Endothelial cell of hepatic sinusoid (primary cell): ENCODE measurements at regions not wholly inside any gene's neighbourhood (a gene's known extent, or its start where the extent isn't known, plus 50 kb on each side); places are given as distances from the start of the nearest gene placed in this dataset.
"Not testable (repeated sequence)": the region's sequence is repeated elsewhere in the genome, so short reads cannot be mapped to it uniquely, and the experiment has no call there.

Experiments
- in situ Hi-C: cut with HindIII; loops from 2 replicates; pipeline ENCODE4 v1.10.0; 2017; ENCODE audit warnings: low sequenced_read_pairs

DNA sequence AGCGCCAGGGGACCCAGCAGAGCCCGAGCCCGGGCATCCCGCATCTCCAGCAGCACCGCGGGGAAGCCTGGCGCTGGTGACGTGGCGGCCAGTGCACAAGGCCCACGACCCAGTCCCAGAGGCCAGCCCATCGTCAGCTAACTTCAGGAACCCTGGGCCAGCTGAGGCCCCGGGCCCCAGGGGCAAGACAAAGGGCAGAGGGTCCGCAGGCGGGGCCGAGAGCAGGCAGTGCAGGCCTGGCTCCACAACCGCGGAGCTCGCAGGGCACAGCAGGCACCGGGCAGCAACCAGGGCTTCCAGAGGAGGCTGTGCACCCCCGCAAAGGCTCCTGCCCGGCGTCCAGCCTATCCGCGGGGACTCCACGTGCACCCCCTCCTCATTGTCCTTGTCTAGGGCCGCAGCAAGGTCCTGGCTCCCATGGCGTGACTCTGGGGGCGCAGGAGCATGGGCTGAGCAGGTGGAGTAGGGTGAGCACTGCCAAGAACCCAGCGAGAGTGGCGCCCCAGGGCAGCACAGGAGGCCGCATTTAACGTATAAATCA lies 352.5 kb downstream of the KCNJ18 start:
- in situ Hi-C loops = not testable (repeated sequence)

GRCh38 chr17:22047521-22047920 lies 355.2 kb downstream of the KCNJ18 start:
- in situ Hi-C loops = not testable (repeated sequence)

GRCh38 chr17:22048226-22048625 lies 355.9 kb downstream of the KCNJ18 start:
- in situ Hi-C loops = not testable (repeated sequence)

- in situ Hi-C loops = not testable (repeated sequence)
These were observed 358.4 kb downstream of the KCNJ18 start for GRCh38 chr17:22050766-22051165.

DNA sequence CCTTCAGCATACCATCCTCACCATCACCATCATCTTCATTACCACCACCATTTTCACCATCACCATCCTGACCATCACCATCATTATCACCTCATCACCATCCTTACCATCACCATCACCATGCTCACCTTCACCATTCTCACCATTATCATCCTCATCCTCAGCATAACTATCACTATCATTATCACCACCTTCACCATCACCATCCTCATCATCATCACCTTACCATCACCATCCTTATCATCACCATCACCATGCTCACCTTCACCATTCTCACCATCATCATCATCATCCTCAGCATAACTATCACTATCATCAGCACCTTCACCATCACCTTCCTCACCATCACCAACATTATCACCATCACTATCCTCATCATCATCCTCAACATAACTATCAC lies 360.4 kb downstream of the KCNJ18 start:
- in situ Hi-C loops = not testable (repeated sequence)

- in situ Hi-C loops = not testable (repeated sequence)
These were observed 364.2 kb downstream of the KCNJ18 start for GRCh38 chr17:22056566-22056965.

DNA sequence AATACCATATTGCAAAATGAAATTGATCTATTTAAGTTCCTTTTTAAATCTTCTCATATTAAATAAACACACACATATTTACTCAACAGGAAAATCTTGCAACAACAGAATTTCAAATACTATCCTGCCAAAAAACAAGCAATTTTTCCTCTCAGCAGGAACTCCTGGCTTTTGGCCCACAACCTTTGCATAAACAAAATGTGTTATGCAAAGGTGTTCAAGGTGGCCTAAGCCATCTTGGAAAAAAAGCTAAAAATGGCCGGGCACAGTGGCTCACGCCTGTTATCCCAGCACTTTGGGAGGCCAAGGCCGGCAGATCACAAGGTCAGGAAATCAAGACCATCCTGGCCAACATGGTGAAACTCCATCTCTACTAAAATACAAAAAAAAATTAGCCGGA lies 383.6 kb downstream of the KCNJ18 start:
- in situ Hi-C loops = not testable (repeated sequence)

GRCh38 chr17:22088589-22088988 lies 396.3 kb downstream of the KCNJ18 start:
- in situ Hi-C loops = not testable (repeated sequence)

DNA sequence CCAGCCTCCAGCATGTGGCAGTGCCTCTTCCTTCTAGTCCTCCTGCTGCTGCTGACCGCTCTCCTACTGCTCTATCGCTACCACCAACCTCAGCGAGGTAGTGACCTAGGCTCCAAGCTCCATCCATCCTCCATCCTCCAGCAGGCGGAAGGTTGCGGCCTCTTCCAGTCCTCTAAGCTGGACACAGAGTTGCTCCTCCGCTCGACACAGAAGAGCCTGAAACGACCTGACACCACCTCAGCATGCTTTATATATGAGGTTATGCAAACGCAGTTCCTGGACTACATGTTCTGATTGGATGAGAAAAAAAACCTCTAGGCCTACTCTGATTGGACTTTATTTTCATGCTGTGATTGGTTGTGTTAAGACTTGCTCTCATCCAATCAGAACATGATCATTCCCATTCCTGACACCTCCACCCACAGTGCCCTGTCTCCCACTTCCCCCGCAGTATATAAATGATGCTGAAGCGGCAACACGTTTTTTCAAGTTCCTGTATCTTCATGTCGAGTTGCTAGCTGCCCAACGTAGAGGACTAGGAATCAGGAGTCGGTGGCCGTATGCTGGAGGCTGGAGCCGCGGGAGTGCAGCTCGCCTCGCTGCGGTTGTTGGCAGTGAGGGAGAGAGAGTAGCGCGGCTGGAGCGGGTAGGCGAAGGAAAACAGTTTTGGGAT lies 398.1 kb downstream of the KCNJ18 start:
- in situ Hi-C loops = no loop called here

DNA sequence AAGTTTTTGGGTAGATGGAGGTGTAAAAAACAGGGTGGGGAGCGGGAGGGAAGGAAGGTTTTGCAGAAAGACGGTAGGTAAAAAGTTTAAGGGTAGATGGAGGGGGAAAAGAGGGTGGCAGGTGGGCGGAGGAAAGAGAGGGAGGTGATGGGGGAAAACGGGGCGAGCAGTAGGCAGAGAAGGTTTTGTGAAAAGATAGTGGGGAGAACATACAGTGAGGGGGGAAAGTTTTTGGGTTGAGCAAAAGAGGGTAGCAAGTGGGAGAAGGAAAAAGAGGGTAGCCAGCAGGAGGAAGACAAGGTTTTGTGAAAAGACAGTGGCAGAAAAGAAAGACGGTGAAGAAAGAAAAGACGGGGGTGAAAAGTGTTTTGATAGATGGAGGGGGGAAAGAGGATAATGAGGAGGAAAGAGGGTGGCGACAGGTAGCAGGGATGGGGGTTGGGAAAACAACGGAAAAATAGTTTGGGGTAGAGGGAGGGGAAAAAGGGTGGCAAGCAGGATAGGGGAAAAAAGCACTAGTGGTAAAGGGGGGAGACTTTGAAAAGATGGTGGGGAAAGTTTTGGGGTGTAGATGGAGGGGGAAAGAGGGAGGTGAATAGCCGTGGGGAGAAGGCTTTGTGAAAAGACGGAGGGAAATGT lies 398.8 kb downstream of the KCNJ18 start:
- in situ Hi-C loops = not testable (repeated sequence)

GRCh38 chr17:22091840-22092239 lies 399.5 kb downstream of the KCNJ18 start:
- in situ Hi-C loops = not testable (repeated sequence)

GRCh38 chr17:22095414-22095813 lies 403.1 kb downstream of the KCNJ18 start:
- in situ Hi-C loops = not testable (repeated sequence)

DNA sequence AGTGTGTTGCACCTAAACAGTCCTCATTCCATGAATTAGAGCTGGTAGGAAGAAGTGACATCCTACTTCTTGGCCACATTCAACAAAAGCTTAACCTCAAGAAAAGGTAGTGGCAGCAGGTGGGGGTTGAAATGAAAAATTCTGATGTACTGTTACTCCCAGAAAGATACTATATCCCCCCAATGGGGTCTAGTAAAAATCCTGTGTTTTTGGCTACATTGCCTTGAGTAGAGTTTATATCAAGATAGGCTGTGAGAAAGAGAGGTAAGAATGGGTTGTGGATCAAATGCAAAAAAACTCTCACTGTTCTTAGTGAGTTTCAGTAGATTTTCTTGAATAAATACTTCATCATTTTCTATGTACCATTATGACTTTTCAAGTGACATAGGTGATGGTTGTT lies 407.3 kb downstream of the KCNJ18 start:
- in situ Hi-C loops = not testable (repeated sequence)

GRCh38 chr17:22102177-22102576 lies 409.9 kb downstream of the KCNJ18 start:
- in situ Hi-C loops = no loop called here

DNA sequence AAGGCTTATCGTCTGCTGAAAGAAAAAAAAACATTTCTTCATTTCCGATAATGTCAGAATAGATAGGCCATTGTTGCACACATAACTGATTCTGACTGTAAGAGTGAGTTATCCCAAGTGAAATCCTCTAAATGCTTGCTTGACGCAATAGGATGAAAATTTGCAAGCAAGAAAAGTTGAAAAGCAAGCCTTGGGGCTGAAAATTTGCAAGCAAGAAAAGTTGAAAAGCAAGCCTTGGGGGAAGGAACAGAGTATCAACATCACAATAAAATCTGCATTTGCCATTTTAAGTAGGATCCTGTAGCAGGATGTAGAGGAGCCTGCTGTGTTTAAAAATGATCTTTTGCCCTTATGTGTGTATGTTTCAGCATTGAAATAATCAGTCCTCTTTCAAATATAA lies 424.4 kb downstream of the KCNJ18 start:
- in situ Hi-C loops = not testable (repeated sequence)

- in situ Hi-C loops = not testable (repeated sequence)
These were observed 425.1 kb downstream of the KCNJ18 start for GRCh38 chr17:22117401-22117800.

DNA sequence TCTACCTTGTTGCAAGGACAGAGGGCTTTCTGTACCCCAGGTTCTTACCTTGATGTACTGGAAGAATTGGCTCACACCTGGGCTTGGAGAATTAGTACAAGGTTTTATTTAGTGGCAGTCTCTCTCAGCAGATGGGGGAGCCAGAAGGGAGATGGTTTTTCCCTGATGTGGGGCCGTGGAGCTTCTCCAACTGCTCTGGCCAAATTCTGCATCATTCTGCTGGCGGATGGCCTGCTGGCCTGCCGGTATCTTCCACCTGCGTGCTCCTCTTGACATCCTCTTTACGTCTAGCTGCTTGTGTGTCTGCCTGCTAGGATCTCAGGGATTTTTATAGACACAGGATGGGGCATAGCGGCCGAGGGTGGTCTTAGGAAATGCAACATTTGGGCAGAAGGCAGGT lies 426.7 kb downstream of the KCNJ18 start:
- in situ Hi-C loops = not testable (repeated sequence)

GRCh38 chr17:22119751-22120150 lies 427.4 kb downstream of the KCNJ18 start:
- in situ Hi-C loops = not testable (repeated sequence)

GRCh38 chr17:22123536-22124281 lies 431.4 kb downstream of the KCNJ18 start:
- in situ Hi-C loops = no loop called here

- in situ Hi-C loops = no loop called here
These were observed 435.8 kb downstream of the KCNJ18 start for GRCh38 chr17:22128171-22128570.

- in situ Hi-C loops = no loop called here
These were observed 436.4 kb downstream of the KCNJ18 start for GRCh38 chr17:22128723-22129122.

- in situ Hi-C loops = not testable (repeated sequence)
These were observed 437.6 kb downstream of the KCNJ18 start for GRCh38 chr17:22129920-22130319.
